H1 (cell line): ENCODE measurements at regions not wholly inside any gene's neighbourhood (a gene's known extent, or its start where the extent isn't known, plus 50 kb on each side); places are given as distances from the start of the nearest gene placed in this dataset.

Experiments
- CTCF ChIA-PET: fragments of 300-600 bp; sonication (Branson Sonifier 250); formaldehyde crosslinking; loops from one replicate; lab custom pipeline; 2021; ENCODE audit not compliant: partially characterized antibody; lab: Charles Lee
- POLR2A ChIA-PET: fragments of 300-600 bp; sonication (Branson Sonifier 250); formaldehyde crosslinking; loops from one replicate; lab custom pipeline; 2021; ENCODE audit warnings: inconsistent platforms; ENCODE audit not compliant: partially characterized antibody; lab: Charles Lee
- DNase-seq, 2 experiments: peaks; one replicate each; pipeline versions ENCODE4 v3.0.0 to v3.0.0-alpha.2; 2010 to 2022; ENCODE audit warnings: low spot score in 2 of 2, low read depth in 1 of 2, mixed read lengths in 1 of 2
- FAIRE-seq: peaks from 2 replicates; lab custom pipeline; 2011; peaks lifted over from hg19 to GRCh38; lab: Jason Lieb, UNC
- H2AFZ ChIP-seq: 2 replicates; pipeline ENCODE4 v1.8.1; 2012; ENCODE audit warnings: low read length, inconsistent platforms
- H2AK5ac ChIP-seq: 2 replicates; pipeline ENCODE4 v1.6.1; 2013; ENCODE audit warnings: low read depth, low read length
- H2BK120ac ChIP-seq: replicated peaks from 2 replicates; pipeline ENCODE3; 2013; ENCODE audit warnings: low read depth, low read length, inconsistent platforms
- H2BK12ac ChIP-seq: 2 replicates; pipeline ENCODE4 v1.6.1; 2013; ENCODE audit warnings: low read depth, low read length
- H2BK15ac ChIP-seq: 2 replicates; pipeline ENCODE4 v1.6.1; 2013; ENCODE audit warnings: low read length
- H2BK20ac ChIP-seq: 2 replicates; pipeline ENCODE4 v1.6.1; 2013; ENCODE audit warnings: low read length
- H2BK5ac ChIP-seq: 2 replicates; pipeline ENCODE4 v1.6.1; 2013; ENCODE audit warnings: low read depth, low read length
- H3K14ac ChIP-seq: 2 replicates; pipeline ENCODE4 v1.6.1; 2013; ENCODE audit warnings: inconsistent platforms; ENCODE audit not compliant: insufficient read length
- H3K18ac ChIP-seq: 2 replicates; pipeline ENCODE4 v1.6.1; 2013; ENCODE audit warnings: low read length; ENCODE audit errors: extremely low read depth
- H3K23ac ChIP-seq: 2 replicates; pipeline ENCODE4 v1.6.1; 2013; ENCODE audit warnings: inconsistent platforms; ENCODE audit not compliant: insufficient read length
- H3K23me2 ChIP-seq: 2 replicates; pipeline ENCODE4 v1.6.1; 2013; ENCODE audit warnings: low read depth, low read length
- H3K27ac ChIP-seq: 2 replicates; pipeline ENCODE4 v1.6.1; 2011; ENCODE audit warnings: low read depth, low read length, inconsistent platforms
- H3K27me3 ChIP-seq, 4 experiments: replicated peaks in 1 of 4; 1 replicate in 1 of 4; 2 replicates in 3 of 4; pipeline versions ENCODE4 v1.6.1 to v1.8.1; 2011 to 2013; ENCODE audit warnings: low read length in 3 of 4, mild to moderate bottlenecking in 3 of 4, inconsistent platforms in 2 of 4, mixed read lengths in 2 of 4, moderate library complexity in 1 of 4; ENCODE audit not compliant: control insufficient read depth in 3 of 4, insufficient read depth in 3 of 4; ENCODE audit errors: extremely low read depth in 1 of 4
- H3K36me3 ChIP-seq, 4 experiments: 2 replicates each; pipeline versions ENCODE4 v1.6.1 to v1.8.1; 2011 to 2013; ENCODE audit warnings: mild to moderate bottlenecking in 4 of 4, low read length in 3 of 4, moderate library complexity in 2 of 4, control low read depth in 1 of 4, inconsistent platforms in 1 of 4; ENCODE audit not compliant: insufficient read depth in 4 of 4, control insufficient read depth in 2 of 4
- H3K4ac ChIP-seq: replicated peaks from 2 replicates; pipeline ENCODE3; 2013; ENCODE audit warnings: low read length, low read depth, mixed read lengths, inconsistent platforms; ENCODE audit not compliant: insufficient read length
- H3K4me1 ChIP-seq, 4 experiments: replicated peaks in 1 of 4; 1 replicate in 1 of 4; 2 replicates in 3 of 4; pipeline versions ENCODE4 v1.6.1 to v1.8.1; 2011 to 2013; ENCODE audit warnings: low read length in 3 of 4, inconsistent platforms in 2 of 4, mixed read lengths in 1 of 4; ENCODE audit not compliant: insufficient read depth in 4 of 4, control insufficient read depth in 3 of 4
- H3K4me2 ChIP-seq, 2 experiments: 2 replicates each; pipeline versions ENCODE4 v1.6.1 to v1.8.1; 2011 to 2013; ENCODE audit warnings: low read depth in 2 of 2, low read length in 2 of 2, control low read depth in 1 of 2, inconsistent platforms in 1 of 2, mild to moderate bottlenecking in 1 of 2; ENCODE audit not compliant: insufficient read depth in 1 of 2
- H3K4me3 ChIP-seq, 4 experiments: fragments of 200-600, 300-600 bp in 1 of 4; sonication (generic), shearing (Covaris generic), sonication (Bioruptor Twin) in 1 of 4; 2 replicates each; pipeline versions ENCODE4 v1.5.1 to v1.8.1; 2011 to 2016; ENCODE audit warnings: low read length in 4 of 4, low read depth in 3 of 4, control low read depth in 2 of 4, inconsistent platforms in 2 of 4, mild to moderate bottlenecking in 2 of 4, mixed read lengths in 1 of 4, moderate library complexity in 1 of 4; ENCODE audit not compliant: insufficient read depth in 2 of 4; ENCODE audit errors: extremely low read depth in 1 of 4
- H3K56ac ChIP-seq: replicated peaks from 2 replicates; pipeline ENCODE3; 2013; ENCODE audit warnings: low read depth, mild to moderate bottlenecking, mixed read lengths, low read length, inconsistent platforms; ENCODE audit not compliant: insufficient read length
- H3K79me1 ChIP-seq: 2 replicates; pipeline ENCODE4 v1.6.1; 2013; ENCODE audit warnings: low read depth, low read length, control low read depth
- H3K79me2 ChIP-seq, 2 experiments: 2 replicates each; pipeline versions ENCODE4 v1.6.1 to v1.8.1; 2012 to 2013; ENCODE audit warnings: low read length in 2 of 2, mild to moderate bottlenecking in 2 of 2, inconsistent platforms in 1 of 2; ENCODE audit not compliant: insufficient read depth in 2 of 2, control insufficient read depth in 1 of 2
- H3K9ac ChIP-seq, 4 experiments: replicated peaks in 1 of 4; 1 replicate in 1 of 4; 2 replicates in 3 of 4; pipeline versions ENCODE4 v1.6.1 to v1.8.1; 2011 to 2013; ENCODE audit warnings: low read depth in 3 of 4, low read length in 3 of 4, control low read depth in 2 of 4, mild to moderate bottlenecking in 2 of 4, moderate library complexity in 2 of 4, inconsistent platforms in 1 of 4; ENCODE audit errors: extremely low read depth in 1 of 4
- H3K9me3 ChIP-seq, 2 experiments: 2 replicates each; pipeline versions ENCODE4 v1.6.1 to v1.8.1; 2012 to 2013; ENCODE audit warnings: mild to moderate bottlenecking in 2 of 2, moderate library complexity in 2 of 2, control low read depth in 1 of 2, inconsistent platforms in 1 of 2, low read depth in 1 of 2, low read length in 1 of 2, mixed read lengths in 1 of 2; ENCODE audit not compliant: insufficient read depth in 2 of 2
- H4K20me1 ChIP-seq, 2 experiments: replicated peaks in 1 of 2; 2 replicates each; pipeline versions ENCODE3 to v1.8.1; 2011 to 2013; ENCODE audit warnings: inconsistent platforms in 2 of 2, low read length in 2 of 2, mild to moderate bottlenecking in 1 of 2; ENCODE audit not compliant: insufficient read depth in 2 of 2, control insufficient read depth in 1 of 2
- H4K5ac ChIP-seq: 2 replicates; pipeline ENCODE4 v1.6.1; 2013; ENCODE audit warnings: low read length, low read depth, mixed read lengths, inconsistent platforms; ENCODE audit not compliant: insufficient read length
- H4K8ac ChIP-seq: 2 replicates; pipeline ENCODE4 v1.8.0; 2013; ENCODE audit warnings: mild to moderate bottlenecking, moderate library complexity, low read length, inconsistent platforms; ENCODE audit not compliant: insufficient read depth; ENCODE audit errors: extremely low read depth
- H4K91ac ChIP-seq: replicated peaks from 2 replicates; pipeline ENCODE3; 2013; ENCODE audit warnings: low read length, mixed read lengths, inconsistent platforms; ENCODE audit not compliant: insufficient read length
- ATF3 ChIP-seq: IDR thresholded peaks from 2 replicates; pipeline ENCODE4 v1.6.1; 2011; ENCODE audit warnings: low read depth, mild to moderate bottlenecking, low read length; ENCODE audit not compliant: insufficient read depth
- BCL11A ChIP-seq, 2 experiments: IDR thresholded peaks; one replicate each; pipeline ENCODE4 v1.6.1; 2011; ENCODE audit warnings: low read depth in 2 of 2, low read length in 2 of 2, mild to moderate bottlenecking in 2 of 2
- CBX8 ChIP-seq: fragments of 300-800, 300-1000 bp; sonication (generic); IDR thresholded peaks from 2 replicates; pipeline ENCODE4 v1.7.1; 2016; ENCODE audit warnings: low read depth, low read length, borderline replicate concordance
- CEBPB ChIP-seq: IDR thresholded peaks from 2 replicates; pipeline ENCODE4 v1.6.1; 2012; ENCODE audit warnings: low read depth, low read length
- CHD2 ChIP-seq: IDR thresholded peaks from 2 replicates; pipeline ENCODE4 v1.6.1; 2012; ENCODE audit warnings: low read length, improper control_type of control experiment
- JUND ChIP-seq: IDR thresholded peaks from 2 replicates; pipeline ENCODE4 v1.6.1; 2011; ENCODE audit warnings: mild to moderate bottlenecking, improper control_type of control experiment, low read length
- MAFK ChIP-seq: IDR thresholded peaks from 2 replicates; pipeline ENCODE4 v1.6.1; 2012; ENCODE audit warnings: low read depth, mild to moderate bottlenecking, improper control_type of control experiment, low read length
- MAX ChIP-seq: IDR thresholded peaks from 2 replicates; pipeline ENCODE4 v1.6.1; 2012; ENCODE audit warnings: inconsistent platforms
- NANOG ChIP-seq: IDR thresholded peaks from 2 replicates; pipeline ENCODE4 v1.6.1; 2011; ENCODE audit warnings: low read length, low read depth, mild to moderate bottlenecking, inconsistent platforms; ENCODE audit not compliant: insufficient read depth, poor library complexity, severe bottlenecking
- PHF8 ChIP-seq: fragments of 200-600 bp; sonication (generic); conservative IDR thresholded peaks from 2 replicates; pipeline ENCODE4 v1.7.1; 2012; ENCODE audit warnings: low read depth, mild to moderate bottlenecking, inconsistent platforms, low read length, moderate library complexity
- POLR2A ChIP-seq, 2 experiments: IDR thresholded peaks; 1 replicate in 1 of 2; 2 replicates in 1 of 2; pipeline ENCODE4 v1.6.1; 2011; ENCODE audit warnings: low read depth in 2 of 2, low read length in 2 of 2, mild to moderate bottlenecking in 2 of 2; ENCODE audit errors: control extremely low read depth in 1 of 2
- POLR2AphosphoS5 ChIP-seq: IDR thresholded peaks from 2 replicates; pipeline ENCODE4 v1.6.1; 2011; ENCODE audit warnings: low read depth, low read length
- RAD21 ChIP-seq, 2 experiments: IDR thresholded peaks in 1 of 2; conservative IDR thresholded peaks in 1 of 2; 2 replicates each; pipeline ENCODE4 v1.6.1; 2011; ENCODE audit warnings: low read depth in 2 of 2, low read length in 2 of 2, improper control_type of control experiment in 1 of 2, inconsistent platforms in 1 of 2, mild to moderate bottlenecking in 1 of 2, moderate library complexity in 1 of 2
- SAP30 ChIP-seq: fragments of 300-600 bp; sonication (generic); IDR thresholded peaks from 2 replicates; pipeline ENCODE4 v1.7.1; 2012; ENCODE audit warnings: low read length, moderate library complexity, mild to moderate bottlenecking, inconsistent platforms; ENCODE audit not compliant: insufficient read depth, insufficient replicate concordance
- WGBS, 2 experiments: shearing (Covaris generic) in 1 of 2; methylation state at CpG; one replicate each; pipeline versions ENCODE4 v1.1.6 to v1.1.7; 2013 to 2015; ENCODE audit warnings: low lambda C conversion rate in 2 of 2, mixed read lengths in 2 of 2, inconsistent platforms in 1 of 2, low coverage in 1 of 2, missing lambda C conversion rate in 1 of 2; ENCODE audit not compliant: insufficient replicate concordance in 2 of 2, insufficient coverage in 1 of 2, insufficient read length in 1 of 2; ENCODE audit errors: extremely low coverage in 1 of 2, missing lambda C conversion rate in 1 of 2; 5-methylcytosine and 5-hydroxymethylcytosine counted together

GRCh38 chr20:22863826-22864225, 171.3 kb upstream of the SSTR4 start:
- H3K14ac ChIP-seq = no peak overlapping the region
- no peaks in the 10 kb centered on the region for H3K36me3 ChIP-seq
- H3K79me2 ChIP-seq = no peaks in the 10 kb centered on the region
- H3K9me3 ChIP-seq = no peaks in the 10 kb centered on the region
- WGBS, 2 experiments = 89% methylated on average over 4 of the region's 4 CpGs; no CpG with 5 or more reads in 1 of the 2 experiments
- H4K5ac ChIP-seq = no peak overlapping the region
- no peak for FAIRE-seq
- H3K4me2 ChIP-seq = no peak overlapping the region
- DNase-seq = no peak
- no peak overlapping the region for H3K23ac ChIP-seq
- ChIA-PET CTCF (interaction anchor here (0.7 to 2.3 kb wide), 6 partner anchors 11 to 637 kb away, joined by 3 to 5 read pairs (median 4); no protein-coding TSS in a partner anchor), POLR2A (no interaction called here)
- no peak overlapping the region for H3K18ac ChIP-seq
- no peak overlapping the region for H4K8ac ChIP-seq
- no peaks in the 10 kb centered on the region for H3K23me2 ChIP-seq
- no peak overlapping the region for H2BK12ac ChIP-seq
- H3K79me1 ChIP-seq = no peaks in the 10 kb centered on the region
- no peaks in the 10 kb centered on the region for H4K20me1 ChIP-seq
- no peak overlapping the region for H4K91ac ChIP-seq
- H3K9ac ChIP-seq = no peak overlapping the region
- H3K4me1 ChIP-seq = no peaks in the 10 kb centered on the region
- no peak overlapping the region for H2AK5ac ChIP-seq
- no peak overlapping the region for H3K56ac ChIP-seq
- no peak overlapping the region for H3K4me3 ChIP-seq
- H2BK5ac ChIP-seq = no peak overlapping the region
- H2BK15ac ChIP-seq = no peak overlapping the region
- no peak overlapping the region for H2BK120ac ChIP-seq
- no peak overlapping the region for H3K4ac ChIP-seq
- H2BK20ac ChIP-seq = no peak overlapping the region
- H3K27ac ChIP-seq = no peak overlapping the region
- H2AFZ ChIP-seq = no peak overlapping the region
- H3K27me3 ChIP-seq = peaks cover 0 to 1% (median 0%) of the 10 kb centered on the region in 4 experiments; a peak in 2 of 7 replicates
- TF ChIP-seq CBX8 (no peak), PHF8 (no peak), ATF3 (no peak), POLR2A (IDR thresholded peaks at IDR 0.05; ENCODE audit: control extremely low read depth in 1 of 2, low read depth in 2 of 2, low read length in 2 of 2) (no peak), POLR2AphosphoS5 (no peak), RAD21 (IDR thresholded peaks at IDR 0.05 in 1 of 2, conservative IDR thresholded peaks at IDR 0.05 in 1 of 2; ENCODE audit: low read depth in 2 of 2, low read length in 2 of 2) (no peak), CEBPB (no peak), NANOG (no peak), MAFK (no peak), MAX (no peak), BCL11A (IDR thresholded peaks at IDR 0.05; ENCODE audit: low read depth in 2 of 2, low read length in 2 of 2) (no peak), SAP30 (no peak), JUND (no peak), CHD2 (no peak)
